Activated CD4-positive, alpha-beta T cell treated with anti-CD3 and anti-CD28 coated beads, Interleukin-2, Interleukin-6, amounts not matched to agents 100 ng/mL and 50 ng/mL, durations not matched to agents 16 hours and 8 hours (primary cell): ENCODE measurements at regions not wholly inside any gene's neighbourhood (a gene's known extent, or its start where the extent isn't known, plus 50 kb on each side); places are given as distances from the start of the nearest gene placed in this dataset.
"Not testable (repeated sequence)": the region's sequence is repeated elsewhere in the genome, so short reads cannot be mapped to it uniquely, and the experiment has no call there.

ENCODE experiments used
- DNase-seq: peaks from one replicate; pipeline ENCODE4 v3.0.0-alpha.2; 2020

DNA sequence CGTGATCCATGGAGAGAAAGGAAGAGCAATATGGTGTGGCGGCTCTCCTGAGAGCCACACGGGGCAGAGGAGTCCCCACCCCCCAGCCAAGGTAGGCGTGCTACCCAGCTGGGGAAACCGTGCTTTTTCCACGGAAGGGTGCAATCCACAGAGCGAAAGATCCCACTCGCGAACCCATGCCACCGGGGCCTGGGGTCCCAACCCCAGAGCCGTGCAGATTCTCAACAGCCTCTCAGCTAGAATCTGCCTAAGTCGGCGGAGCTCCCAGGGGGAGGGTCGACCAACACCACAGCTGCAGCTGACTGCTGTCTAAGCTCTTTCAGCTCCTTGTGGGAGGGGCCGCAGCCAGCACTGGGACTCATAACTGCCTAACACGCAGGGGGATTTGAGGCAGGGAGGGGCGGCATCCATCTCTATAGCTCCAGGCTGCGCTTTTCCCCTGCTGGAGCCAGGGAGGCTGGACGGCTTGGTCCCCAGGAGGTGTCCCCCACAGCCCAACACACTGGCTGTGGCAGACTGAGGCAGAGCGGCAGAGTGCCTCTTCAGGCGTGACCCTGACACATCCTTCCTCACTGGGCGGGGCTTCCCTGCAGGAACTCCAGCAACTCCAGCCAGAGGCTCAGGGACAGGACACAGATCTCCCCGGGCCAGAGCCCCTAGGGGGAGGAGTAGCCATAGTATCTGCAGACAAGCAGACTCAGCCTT is 107.6 kb upstream of the ZBTB20 start:
- DNase-seq = no peak

DNA sequence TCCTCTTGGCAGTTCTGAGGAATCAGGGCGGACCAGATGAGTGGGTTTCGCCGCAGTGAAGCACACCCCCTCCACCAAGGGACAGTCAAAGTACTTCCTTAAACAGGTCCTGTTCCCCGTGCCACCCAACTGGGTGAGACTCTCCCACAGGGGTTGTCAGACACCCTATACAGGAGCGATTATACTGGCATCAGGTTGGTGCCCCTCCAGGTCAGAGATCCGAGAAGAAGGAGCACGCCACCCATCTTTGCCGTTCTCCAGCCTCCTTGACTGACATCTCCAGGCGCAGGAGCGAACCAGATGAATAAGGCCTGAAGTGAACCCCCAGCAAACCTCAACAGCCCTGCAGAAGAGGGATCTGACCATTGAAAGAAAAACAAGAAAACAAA is 108.1 kb upstream of the ZBTB20 start:
- DNase-seq = no peak

DNA sequence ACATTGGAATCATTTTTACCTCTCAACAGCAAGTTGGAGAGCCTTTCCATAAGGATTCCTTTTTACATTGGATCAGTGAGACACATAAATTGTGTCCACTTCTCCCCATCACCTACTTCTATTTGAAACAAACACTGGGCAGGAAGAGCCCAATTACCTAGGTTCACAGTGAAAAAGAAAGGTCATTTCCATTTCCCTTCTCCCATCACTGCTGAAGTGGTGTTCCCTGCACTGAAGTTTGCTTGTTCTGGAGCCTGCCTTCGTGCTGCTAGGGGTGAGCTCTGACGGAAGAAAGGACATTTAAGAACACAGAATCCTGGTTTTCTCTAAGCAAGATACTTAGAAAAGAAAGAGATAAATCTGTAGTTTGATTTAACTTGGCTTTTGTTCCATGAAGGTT is 123.8 kb upstream of the ZBTB20 start:
- DNase-seq = no peak

DNA sequence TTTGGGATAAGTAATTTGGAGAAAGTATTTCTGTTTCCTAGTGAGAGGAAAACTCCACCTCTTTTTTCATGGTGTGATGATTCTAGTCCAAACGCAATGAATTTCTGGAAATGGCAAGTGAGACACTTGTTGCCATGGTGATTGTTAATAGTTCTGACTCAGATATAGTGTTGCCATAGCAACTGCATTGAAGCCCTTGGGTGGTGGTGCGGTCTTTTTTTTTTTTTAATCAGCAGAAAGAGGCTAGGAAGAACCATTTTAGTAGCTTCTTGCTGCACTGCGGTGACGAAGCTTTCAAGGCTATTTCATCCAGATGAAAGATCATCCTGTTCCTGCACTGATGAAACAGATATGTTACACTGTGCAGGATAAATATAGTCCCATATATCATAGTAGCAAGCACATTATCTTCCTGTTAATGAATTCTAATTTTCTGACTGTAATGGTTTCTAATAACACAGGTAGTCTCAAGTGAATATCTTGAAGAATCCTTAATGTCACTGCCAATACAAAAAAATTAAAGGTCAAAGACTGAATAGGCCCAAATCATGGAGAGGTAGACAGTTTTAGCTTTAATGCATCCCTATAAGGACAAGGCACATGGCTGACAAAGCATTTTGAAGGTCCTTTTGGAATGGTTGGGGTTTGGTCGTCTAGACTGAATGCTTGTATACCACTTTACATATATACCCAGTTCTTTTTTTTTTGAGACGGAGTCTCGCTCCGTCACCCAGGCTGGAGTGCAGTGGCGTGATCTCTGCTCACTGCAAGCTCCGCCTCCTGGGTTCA is 125.1 kb upstream of the ZBTB20 start:
- no peak for DNase-seq

DNA sequence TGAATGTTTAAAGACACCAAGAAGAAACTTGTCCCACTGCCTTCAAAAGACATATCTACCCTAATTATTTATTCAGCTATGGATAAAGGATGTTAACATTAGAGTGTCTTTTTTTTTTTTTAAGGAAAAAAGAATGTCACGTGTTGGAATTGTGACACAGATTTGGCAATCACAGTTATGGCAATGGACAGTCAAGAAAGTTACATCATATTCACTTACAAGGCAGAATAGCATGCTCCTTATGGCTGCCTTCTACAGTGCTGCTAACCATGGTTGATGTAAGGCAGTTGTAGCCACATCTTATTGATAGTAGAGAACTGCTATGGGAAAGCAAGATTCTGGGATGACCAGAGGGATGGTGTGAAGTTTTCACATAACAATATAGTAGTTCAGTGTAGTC is 128.8 kb upstream of the ZBTB20 start:
- DNase-seq = no peak

DNA sequence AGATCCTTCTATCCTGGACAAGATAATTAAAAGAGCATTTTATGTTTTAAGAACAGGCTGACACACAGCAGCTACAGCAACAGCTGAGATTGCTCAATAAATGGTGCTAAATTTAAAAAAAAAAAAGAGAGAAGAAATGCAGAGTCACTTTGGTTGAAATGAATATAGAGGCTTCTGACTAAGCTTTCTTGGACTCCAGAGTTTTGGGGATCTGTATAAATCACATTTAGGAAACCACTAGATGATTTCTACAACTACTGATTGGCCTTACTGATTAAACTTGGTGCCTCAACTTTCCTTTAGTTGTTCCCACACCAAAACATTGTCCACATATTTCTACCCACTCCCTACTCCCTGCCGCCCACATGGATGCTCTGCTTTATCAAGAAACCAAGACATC is 132.9 kb upstream of the ZBTB20 start:
- no peak for DNase-seq

DNA sequence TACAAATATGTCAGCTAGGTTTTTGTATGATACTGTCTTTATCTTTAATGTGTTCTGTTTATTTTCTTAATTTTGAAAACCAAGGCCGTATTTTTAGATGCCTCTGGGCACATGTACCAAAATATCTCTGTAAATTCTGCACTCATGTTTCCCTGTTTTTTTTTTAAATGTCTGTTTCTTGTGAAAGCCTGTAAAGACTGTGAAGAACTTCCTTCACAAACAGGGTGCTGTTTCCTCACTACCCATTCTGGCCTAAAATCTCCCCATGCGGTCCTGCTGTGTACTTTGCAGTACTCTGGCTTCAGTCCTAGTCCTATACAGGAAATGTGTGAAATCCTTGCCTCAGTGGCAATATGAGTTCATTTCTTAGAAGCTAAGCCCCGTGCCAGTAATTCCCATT is 133.4 kb upstream of the ZBTB20 start:
- DNase-seq = no peak

DNA sequence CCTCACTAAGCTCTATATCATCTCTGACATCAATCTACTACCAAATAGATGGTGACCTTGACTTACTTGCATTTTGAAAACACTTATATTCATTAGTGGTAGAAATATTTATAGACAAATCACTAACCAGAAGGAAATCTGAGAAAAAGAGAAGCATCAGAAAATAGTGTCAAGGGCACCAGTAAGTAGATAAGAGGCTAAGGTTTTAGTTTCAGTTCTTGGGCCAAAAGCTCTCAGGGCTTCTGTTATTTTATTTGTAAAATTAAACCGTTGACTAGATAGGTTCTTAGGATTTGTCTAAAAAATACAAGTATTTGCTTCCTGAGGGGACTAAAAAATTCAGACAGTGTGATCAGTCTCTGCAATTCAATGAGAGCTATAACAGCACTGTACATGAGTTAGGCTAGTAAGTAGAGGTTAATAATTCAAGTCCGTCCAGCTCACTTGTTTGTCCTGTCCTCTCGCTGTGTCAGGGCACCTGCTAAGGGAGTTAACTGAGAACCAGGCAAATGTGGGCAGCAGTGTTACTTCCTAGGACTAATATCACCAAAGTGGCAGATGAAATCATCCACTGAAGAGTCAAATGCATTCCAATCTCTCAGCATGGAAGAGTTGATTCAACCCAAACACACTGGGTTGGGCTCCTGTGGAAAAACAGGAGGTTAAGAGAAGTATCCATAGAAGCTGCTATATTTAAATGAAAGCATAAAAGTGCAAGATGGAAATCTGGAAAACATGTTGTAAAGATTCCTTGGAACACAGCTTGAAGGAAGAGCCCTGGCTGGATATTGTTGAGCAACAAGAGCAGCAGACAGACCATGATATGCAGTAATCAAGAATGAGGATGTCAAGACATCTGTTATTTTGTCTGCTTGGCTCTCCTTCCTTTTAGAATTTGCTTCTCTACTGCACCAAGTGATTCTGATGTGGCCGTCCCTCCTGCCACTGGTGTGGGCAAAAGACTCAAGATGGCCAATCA is 134.9 kb upstream of the ZBTB20 start:
- no peak for DNase-seq

DNA sequence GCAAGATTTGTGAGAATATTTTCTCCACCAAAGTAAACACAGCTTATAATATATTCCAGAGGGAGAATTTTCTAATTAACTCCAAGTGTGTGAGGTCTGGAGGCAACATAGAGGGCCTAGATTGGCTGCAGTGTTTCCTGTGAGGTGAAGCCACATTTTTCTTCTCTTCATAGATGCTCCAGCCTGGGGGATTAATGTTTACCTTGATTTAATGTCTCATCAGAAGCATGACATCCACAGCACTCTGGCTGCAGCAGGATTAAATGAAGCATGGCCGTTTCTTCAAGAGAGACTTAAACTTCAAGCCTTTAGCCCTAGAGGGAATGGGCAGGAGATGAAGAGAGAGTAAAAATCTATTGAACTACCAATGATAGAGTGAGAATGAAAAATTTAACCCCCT is 137.9 kb upstream of the ZBTB20 start:
- DNase-seq = no peak

DNA sequence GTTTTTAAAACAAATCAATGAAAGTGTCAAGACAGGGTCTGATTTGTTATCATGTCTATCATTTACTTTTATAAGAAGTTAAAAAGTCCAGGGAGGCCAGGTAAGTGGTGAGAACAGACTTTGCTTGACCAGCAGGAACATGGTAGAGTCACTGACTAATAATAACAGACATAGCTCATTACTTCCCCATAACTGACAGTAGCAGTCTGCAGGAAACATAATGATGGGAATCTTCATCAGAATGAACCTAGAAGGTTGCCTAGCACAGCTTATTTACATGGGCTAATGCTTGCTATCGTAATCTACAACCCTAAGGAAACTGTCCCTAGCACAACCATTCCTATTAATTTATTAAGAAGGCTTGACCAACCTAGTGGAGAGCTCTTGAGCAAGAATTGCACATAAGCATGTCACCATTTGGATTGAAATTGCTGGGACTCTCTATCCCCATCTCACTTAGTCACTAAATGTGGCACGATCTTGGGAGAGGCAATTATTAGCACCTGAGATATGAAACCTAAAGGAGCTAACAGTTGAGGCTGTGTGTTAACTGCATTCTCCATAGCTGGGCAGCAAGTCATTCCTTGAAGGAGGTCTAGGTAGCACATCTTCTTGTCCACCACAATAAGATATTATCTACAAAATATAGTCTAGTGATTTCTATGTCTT is 139.6 kb upstream of the ZBTB20 start:
- no peak for DNase-seq

DNA sequence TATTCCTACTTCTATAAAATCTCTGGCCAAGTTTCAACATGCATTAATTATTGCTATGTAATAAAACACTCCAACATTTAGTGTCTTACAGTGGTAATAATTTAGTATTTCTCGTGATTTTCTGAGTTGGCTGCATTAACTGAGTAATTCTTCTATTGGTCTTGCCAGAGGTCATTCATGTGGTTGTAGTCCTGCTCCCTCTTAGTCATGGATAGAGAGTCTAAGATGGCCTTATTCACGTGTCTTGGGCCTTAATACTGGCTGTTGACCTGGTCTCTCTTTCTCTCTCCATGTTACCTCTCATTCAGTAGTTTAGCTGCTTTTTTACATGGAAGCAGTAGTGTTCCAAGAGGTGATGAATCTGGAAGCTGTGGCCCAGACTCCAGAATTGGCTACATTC is 140.1 kb upstream of the ZBTB20 start:
- no peak for DNase-seq

DNA sequence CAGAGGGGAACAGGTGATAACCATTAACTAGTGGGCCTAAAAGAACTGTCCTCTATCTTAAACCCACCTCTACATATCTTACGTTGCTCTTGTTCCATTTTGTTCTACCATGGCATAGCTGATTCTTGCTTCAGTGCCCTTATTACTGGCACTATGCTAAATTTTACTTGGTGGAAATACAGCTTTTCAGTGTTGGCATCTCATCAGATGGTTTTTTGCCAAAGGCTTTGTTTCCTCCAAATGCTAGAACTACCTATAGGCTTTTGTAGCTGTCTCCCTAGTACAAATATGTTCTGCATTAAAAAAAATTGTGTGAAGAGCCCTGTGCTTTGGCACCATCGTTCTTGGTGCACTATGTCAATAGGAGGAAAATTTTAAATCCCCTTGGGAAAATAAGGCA is 145.0 kb upstream of the ZBTB20 start:
- no peak for DNase-seq

DNA sequence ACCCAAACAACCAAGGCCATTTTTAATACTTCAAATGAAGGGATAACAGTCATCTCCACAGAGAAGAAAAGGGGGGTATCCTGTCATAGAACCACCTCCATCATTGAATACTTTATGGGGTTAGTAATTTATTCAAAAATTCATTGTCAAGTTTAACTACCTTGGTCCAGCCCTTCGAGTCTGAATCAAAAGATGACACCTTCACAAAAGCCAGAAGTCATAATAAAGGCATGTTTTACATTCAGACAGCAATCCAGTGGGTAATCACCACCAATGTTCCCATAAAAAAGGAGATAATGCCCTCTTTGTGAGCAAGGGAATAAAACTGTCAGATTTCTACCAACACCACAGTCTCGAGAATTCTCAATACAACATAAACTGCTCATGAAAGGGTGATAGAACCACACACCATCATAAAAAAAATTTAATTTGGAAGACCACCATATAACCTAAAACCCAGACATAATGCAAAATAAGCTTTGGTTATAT is 145.6 kb upstream of the ZBTB20 start:
- DNase-seq = no peak

DNA sequence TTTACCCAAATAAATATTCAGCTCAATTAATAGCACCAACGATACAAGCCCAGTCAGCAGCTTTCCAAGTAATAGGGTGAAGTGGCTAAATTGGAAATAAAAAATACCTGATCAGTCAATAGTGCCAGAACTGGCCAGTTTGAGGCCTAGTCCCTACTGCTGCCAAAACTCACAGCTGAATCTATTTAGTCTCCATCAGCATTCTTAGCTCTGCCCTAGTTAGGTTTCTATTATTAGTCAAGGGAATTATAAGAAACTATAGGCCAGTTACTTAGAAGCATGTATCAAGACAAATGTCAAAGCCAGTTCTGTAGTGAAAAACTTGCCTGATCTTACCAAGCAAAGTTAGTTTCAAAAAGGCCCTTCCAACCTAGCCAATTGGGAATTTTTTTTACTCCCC is 146.2 kb upstream of the ZBTB20 start:
- no peak for DNase-seq

DNA sequence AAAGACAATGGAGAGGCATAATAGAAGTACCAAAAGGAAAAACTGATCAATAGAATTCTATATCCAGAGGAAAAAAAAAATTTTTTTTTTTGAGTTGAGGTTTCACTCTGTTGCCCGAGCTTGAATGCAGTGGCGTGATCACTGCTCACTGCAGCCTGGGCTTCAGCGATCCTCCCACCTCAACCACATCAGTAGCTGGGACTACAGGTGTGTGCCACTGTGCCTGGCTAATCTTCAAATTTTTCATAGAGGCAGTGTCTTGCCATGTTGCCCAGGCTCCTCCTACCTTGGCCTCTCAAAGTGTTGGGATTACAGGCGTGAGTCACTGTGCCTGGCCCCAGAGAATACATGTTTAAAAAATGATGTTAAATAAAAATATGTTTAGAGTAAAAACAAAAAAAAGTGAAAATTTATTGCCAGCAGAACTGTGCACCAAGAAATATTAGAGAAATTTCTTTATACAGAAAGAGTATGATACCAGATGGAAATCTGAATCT is 154.3 kb upstream of the ZBTB20 start:
- DNase-seq = no peak

DNA sequence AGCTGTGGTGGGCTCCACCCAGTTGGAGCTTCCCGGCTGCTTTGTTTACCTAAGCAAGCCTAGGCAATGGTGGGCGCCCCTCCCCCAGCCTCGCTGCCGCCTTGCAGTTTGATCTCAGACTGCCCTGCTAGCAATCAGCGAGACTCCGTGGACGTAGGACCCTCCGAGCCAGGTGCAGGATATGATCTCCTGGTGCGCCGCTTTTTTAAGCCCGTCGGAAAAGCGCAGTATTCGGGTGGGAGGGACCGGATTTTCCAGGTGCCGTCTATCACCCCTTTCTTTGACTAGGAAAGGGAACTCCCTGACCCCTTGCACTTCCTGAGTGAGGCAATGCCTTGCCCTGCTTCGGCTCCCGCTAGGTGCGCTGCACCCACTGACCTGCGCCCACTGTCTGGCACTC is 170.9 kb upstream of the ZBTB20 start:
- not testable (repeated sequence) for DNase-seq

DNA sequence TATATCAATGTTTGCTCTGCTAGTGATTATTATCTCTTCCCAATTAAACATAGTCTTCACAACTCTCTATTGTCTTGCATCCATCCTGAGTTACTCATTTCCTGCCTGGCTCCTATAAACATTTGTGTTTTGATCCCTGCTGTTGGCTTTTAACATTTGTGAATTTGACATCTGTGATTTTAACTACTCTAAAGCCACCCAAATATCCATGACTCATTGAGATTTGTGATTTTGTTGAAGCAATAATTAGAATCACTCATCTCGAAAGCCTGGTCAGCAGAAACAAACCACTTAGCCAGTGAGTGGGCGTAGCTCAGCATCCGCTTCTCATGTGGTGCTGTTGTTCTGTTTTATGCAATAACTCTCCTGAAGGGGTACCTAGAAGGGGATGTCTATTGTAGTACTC is 174.3 kb upstream of the ZBTB20 start:
- no peak for DNase-seq

DNA sequence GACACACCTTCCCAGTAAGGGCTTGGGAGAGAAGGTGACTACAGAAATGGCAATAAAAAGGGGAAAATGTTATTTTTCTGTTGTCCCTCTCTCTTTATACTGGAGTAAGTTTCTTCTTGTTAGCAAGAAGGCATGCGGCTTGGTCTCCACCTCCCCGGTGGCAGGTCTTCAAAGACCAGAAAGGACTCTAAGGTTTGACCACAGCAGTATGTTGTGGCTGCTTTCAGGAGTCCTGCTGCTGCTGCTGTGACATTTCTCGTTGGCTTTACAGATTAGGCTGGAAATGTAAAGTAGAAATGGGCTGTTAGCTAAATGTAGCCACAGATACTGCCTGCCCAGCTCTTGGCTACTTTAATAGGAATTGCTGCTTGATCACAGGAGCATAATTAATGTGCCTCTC is 175.8 kb upstream of the ZBTB20 start:
- no peak for DNase-seq

DNA sequence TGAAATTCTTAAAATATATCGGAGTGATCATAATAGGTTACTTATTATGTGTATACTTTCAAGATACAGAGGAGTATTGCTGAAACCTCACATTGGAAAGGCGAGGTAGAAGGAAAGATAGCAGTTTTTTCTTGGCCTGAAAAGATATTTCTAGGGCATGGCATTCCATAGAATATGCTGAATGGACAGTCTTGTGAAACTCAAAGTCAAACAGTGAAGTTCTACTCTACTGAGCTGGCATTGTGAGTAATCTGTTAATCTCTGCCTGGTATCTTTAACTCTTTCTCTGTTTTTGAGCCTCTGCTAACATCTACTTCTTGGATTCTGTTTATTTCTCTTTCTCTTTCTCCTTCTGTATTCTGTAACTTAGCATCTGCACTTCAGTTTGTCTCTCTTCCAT is 176.3 kb upstream of the ZBTB20 start:
- DNase-seq = no peak

DNA sequence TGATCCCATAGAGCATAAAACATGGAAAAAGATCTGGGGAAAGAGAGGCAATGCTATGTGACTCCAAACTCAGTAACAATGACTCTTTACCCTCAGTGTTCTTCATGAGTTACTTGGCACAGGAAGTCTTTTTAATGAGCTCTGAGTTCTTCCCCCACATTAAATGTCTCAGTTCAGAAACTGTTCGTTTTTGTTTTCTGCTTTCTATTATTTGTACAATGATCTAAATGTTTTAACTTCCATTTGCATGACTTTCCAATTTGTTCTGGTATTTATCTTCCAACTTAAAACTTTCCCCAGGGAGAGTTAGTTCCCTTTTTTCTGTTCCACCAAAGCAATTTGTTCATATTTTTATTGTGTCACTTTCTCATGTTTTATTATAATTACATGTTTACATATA is 177.0 kb upstream of the ZBTB20 start:
- DNase-seq = no peak

DNA sequence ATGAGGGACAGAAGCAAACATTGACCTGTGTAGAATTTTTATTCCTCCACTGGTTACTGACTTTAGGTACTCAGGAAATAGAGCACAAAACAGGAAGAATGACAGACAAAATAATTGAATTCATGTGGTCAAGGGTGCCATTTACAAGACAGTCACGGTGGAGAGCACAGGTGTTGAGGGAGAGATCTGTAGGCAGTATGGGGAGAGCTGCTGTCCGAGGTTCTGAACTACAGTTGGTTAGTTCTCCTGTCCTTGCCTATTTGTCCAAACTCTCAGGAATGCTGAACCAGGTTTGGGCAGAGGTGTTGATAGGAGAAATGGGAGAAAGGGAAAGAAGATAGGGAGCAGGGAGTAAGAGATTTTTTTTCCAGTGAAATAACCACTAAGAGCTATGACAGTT is 178.5 kb upstream of the ZBTB20 start:
- peak; percentile 3 for DNase-seq

DNA sequence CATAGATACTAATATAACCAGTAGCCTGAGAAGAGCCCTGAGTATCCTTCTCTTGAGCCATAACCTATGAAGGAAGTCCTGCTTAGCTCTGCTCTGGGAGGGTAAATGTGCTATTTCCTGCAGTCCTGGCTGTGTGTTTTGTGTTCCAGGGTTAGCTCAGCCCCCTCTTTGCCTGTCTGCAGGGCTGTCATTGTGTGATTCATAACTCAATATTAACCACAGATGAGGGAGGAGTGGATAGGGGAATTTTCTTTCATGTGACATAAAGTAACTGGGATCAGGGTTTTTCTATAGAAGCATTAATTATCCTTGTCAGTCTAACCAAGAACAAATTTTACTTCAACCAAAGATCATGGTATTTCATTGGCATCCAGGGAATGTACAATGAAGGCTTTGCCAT is 183.3 kb upstream of the ZBTB20 start:
- DNase-seq = no peak

DNA sequence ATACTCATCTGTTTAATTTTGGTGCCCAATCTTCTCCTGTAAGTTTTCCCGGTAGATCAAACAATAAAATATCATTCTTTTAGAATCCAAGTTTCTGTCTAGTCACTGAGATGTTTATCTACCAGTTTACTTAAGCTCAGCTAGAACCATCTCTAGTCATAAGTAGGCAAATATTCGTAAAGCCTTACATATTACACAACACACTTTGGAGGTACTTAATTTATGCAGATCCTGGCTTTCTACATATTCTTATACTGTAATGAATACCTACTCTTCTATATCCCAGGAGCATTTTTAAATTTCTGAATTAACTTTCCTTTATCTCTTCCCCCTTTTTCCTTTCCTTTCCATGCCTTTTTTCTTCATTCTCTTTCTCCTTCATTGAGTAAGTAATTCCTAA is 185.9 kb upstream of the ZBTB20 start:
- no peak for DNase-seq
